ENCODE measurements at regions not wholly inside any gene's neighbourhood (a gene's known extent, or its start where the extent isn't known, plus 50 kb on each side); places are given as distances from the start of the nearest gene placed in this dataset.
"Not testable (repeated sequence)": the region's sequence is repeated elsewhere in the genome, so short reads cannot be mapped to it uniquely, and the experiment has no call there.

DNA sequence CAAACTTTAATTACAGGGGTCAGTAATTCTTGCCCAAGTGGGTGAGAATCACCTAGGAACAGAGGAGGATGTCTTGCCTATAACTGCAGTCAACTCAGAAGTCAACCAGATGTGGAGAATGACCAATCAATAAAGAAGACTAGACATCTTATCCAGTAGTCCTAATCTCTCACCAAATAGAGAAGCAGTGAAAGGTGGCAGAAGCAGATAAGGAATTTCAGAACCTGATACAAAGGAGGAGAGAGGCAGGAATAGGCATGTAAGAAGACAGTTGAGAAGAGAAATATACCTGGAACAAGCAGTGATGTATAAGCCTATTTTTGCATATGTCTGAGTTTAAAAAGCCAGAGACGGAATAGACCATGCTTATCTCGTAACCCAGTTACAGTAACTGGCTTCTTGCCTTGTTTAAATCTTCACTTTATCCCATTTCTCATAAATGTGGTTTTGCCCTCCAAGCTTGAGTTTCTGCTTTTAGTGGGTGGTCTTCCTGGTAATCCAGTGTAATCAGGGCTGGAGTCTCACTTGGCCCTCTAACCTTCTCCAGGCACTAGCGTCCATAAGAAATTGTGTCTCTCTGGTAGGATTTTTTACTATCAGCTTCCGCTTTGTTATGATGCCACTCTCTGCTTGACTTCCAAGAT, 401.0 kb downstream of the SUCLG1 start:
- no peak overlapping the region for H3K4me3 ChIP-seq (replicated peaks; ENCODE audit: low read depth, low read length)
- H3K27me3 ChIP-seq (replicated peaks; ENCODE audit: control insufficient read depth, insufficient read depth, low read length): no peaks in the 10 kb centered on the region
- no peak for DNase-seq (ENCODE audit: extremely low read depth, insufficient read length)
- H3K36me3 ChIP-seq (ENCODE audit: control insufficient read depth, insufficient read depth, low read length): no peaks in the 10 kb centered on the region
- TF ChIP-seq CTCF (IDR thresholded peaks at IDR 0.05; ENCODE audit: insufficient read depth, low read length, poor library complexity, severe bottlenecking): no peak

- TF ChIP-seq CTCF (IDR thresholded peaks at IDR 0.05; ENCODE audit: insufficient read depth, low read length, poor library complexity, severe bottlenecking): no peak
- DNase-seq (ENCODE audit: extremely low read depth, insufficient read length): no peak
Measured at GRCh38 chr2:84055816-84056215, 403.3 kb downstream of the SUCLG1 start.

DNA sequence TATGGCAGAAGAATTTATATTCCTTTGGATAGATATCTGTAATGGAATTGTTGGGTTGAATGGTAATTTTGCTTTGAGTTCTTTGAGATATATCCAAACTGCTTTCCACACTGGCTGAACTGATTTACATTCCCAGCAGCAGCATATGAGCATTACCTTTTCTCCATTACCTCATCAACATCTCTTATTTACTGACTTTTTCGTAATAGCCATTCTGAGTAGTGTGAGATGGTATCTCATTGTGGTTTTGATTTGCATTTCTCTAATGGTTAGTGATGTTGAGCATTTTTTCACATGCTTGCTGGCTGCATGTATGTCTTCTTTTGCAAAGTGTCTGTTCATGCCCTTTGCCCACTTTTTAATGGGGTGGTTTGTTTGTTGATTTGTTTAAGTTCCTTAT, 404.5 kb downstream of the SUCLG1 start:
- not testable (repeated sequence) for H3K4me3 ChIP-seq (replicated peaks; ENCODE audit: low read depth, low read length); H3K36me3 ChIP-seq (ENCODE audit: control insufficient read depth, insufficient read depth, low read length)

More at GRCh38 chr2:84055816-84056215, 403.3 kb downstream of the SUCLG1 start:
- Histone ChIP-seq H3K27me3 (replicated peaks; ENCODE audit: control insufficient read depth, insufficient read depth, low read length) (no peaks in the 10 kb centered on the region), H3K36me3 (ENCODE audit: control insufficient read depth, insufficient read depth, low read length) (no peaks in the 10 kb centered on the region), H3K4me3 (replicated peaks; ENCODE audit: low read depth, low read length) (no peak overlapping the region)

DNA sequence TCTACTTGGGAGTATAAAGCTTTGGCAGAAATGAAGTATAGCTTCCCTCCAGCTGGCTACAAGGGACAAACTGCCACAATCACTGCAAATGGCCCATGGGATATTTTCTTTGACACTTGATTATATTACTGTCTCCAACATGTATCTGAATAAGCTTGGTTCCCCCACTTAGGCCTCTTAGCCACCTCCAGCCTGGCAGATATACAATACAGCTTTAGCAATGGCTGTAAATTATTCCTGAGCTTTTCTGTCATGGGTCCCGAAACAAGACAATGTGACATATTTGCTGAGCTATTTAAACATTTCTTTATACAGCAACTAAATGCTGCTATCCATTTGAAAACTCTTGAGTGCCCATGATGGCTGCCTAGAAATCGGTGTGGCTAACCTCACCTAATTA, 406.2 kb downstream of the SUCLG1 start:
- Histone ChIP-seq H3K4me3 (replicated peaks; ENCODE audit: low read depth, low read length) (no peak overlapping the region), H3K27me3 (replicated peaks; ENCODE audit: control insufficient read depth, insufficient read depth, low read length) (no peaks in the 10 kb centered on the region), H3K36me3 (ENCODE audit: control insufficient read depth, insufficient read depth, low read length) (no peaks in the 10 kb centered on the region)
- no peak for DNase-seq (ENCODE audit: extremely low read depth, insufficient read length)
- TF ChIP-seq CTCF (IDR thresholded peaks at IDR 0.05; ENCODE audit: insufficient read depth, low read length, poor library complexity, severe bottlenecking): no peak

More for the DNA sequence above, 404.5 kb downstream of the SUCLG1 start:
- H3K27me3 ChIP-seq (replicated peaks; ENCODE audit: control insufficient read depth, insufficient read depth, low read length); DNase-seq (ENCODE audit: extremely low read depth, insufficient read length): not testable (repeated sequence)

DNA sequence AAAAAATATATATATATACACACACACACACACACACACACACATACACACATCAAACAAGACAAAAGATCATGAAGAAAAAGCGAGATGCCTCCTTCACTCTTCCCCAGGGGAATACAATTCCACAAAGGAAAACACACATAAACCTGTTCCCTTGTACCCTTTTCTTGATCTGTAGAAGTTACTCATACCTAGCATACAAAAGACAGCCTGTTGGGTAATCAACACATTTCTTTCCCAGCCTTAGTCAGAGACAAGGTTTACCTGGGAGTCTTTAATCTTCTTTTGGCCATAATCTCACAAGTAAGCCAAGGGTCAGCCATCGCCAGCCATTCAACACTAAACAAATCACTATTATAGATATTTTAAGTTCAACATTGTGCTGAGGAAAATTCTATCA, 407.0 kb downstream of the SUCLG1 start:
- TF ChIP-seq CTCF (IDR thresholded peaks at IDR 0.05; ENCODE audit: insufficient read depth, low read length, poor library complexity, severe bottlenecking): no peak
- no peaks in the 10 kb centered on the region for H3K36me3 ChIP-seq (ENCODE audit: control insufficient read depth, insufficient read depth, low read length)
- H3K4me3 ChIP-seq (replicated peaks; ENCODE audit: low read depth, low read length): no peak overlapping the region
- no peaks in the 10 kb centered on the region for H3K27me3 ChIP-seq (replicated peaks; ENCODE audit: control insufficient read depth, insufficient read depth, low read length)
- DNase-seq (ENCODE audit: extremely low read depth, insufficient read length): no peak

DNA sequence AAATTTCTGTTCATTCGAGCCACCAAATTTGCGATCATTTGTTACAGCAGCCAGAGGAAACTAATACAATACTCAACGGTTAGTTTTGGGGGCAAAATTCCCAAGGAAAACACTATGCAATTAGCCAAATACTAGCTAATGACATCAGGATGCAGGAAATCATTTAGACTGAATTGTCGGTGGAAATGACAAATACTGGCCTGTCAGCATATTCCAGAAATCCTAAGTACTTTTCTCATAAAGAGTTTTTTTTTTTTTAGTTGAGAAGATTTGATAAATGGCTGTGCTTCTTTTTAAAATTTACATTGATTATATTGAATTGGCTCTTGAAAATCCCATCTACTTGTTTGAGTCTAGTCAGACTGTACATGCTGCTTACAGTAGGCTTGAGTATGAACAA, 410.1 kb downstream of the SUCLG1 start:
- no peak for TF ChIP-seq CTCF (IDR thresholded peaks at IDR 0.05; ENCODE audit: insufficient read depth, low read length, poor library complexity, severe bottlenecking)
- no peak overlapping the region for H3K4me3 ChIP-seq (replicated peaks; ENCODE audit: low read depth, low read length)
- DNase-seq (ENCODE audit: extremely low read depth, insufficient read length): no peak
- no peaks in the 10 kb centered on the region for H3K27me3 ChIP-seq (replicated peaks; ENCODE audit: control insufficient read depth, insufficient read depth, low read length)
- no peaks in the 10 kb centered on the region for H3K36me3 ChIP-seq (ENCODE audit: control insufficient read depth, insufficient read depth, low read length)
